Fibroblast of skin of abdomen (primary cell): ENCODE measurements at regions not wholly inside any gene's neighbourhood (a gene's known extent, or its start where the extent isn't known, plus 50 kb on each side); places are given as distances from the start of the nearest gene placed in this dataset.
"Not testable (repeated sequence)": the region's sequence is repeated elsewhere in the genome, so short reads cannot be mapped to it uniquely, and the experiment has no call there.

Experiments used
- DNase-seq: peaks from one replicate; pipeline ENCODE4 v3.0.0-alpha.2; 2013

- DNase-seq, result no peak
These were observed 50.9 kb upstream of the UBASH3B start for GRCh38 chr11:122604621-122605020.

DNA sequence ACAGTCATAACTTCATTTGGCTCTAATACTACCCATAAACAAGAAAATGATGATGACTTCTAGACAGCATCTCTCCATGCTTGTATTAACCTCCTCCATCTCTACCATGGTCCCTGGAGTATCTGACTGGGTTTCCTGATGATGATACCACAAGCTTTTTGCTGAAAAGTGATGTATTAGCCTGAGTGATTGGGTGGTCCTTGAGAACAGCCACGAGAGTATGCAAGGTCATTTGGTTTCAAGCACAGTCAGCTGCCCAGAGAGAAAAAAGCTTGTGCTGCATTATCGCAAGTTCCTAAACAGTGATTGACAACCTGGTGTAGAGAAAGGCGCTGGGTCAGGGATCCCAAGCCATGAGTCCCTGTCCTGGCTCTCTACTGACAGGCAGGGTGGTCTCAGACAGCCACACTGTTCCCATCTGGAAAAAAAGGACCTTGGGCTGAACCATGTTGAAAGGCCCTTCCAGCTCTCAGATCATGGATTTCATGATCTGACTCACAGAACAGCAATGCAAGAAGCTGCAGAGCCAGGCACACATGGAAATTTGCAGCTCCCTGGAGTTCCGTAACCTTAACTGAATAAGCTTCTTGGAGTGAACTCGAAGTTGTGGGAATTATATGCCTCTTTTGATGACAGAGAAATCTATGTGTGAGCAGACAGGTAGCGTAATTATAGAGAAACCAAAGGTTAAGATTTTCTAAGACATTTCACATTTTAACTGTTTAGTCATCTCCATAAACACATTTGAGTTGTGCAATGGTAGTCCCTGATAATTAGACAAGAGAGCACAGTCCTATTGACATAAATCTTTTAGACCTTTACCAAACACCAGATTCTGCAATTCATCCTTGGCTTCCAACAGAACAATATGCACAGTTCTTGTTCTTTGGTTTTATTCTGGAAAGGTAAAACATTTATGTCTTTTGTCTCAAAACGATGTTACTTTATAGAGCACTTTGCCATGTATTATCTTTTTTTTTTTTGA, 54.1 kb upstream of the UBASH3B start:
- peak; percentile 95 for DNase-seq

DNA sequence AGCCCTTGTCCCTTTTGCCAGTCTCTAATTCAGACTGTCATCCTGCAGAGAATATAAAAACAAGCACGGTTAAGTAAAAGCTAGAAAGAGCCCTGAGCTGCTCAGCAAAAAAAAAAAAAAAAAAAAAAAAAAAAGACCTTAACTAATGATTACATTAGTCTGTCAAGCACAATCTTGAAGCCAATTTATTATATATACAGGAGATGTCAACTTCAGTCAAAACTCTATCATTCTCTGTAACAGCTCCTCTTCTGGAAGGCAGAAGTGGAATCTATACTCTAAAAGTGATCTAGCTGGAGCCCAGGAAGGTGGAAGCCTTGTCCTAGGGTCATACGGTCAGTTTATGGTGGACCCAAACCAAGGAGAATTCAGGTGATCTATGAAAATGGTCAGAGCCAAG, 55.2 kb upstream of the UBASH3B start:
- DNase-seq, result no peak

DNA sequence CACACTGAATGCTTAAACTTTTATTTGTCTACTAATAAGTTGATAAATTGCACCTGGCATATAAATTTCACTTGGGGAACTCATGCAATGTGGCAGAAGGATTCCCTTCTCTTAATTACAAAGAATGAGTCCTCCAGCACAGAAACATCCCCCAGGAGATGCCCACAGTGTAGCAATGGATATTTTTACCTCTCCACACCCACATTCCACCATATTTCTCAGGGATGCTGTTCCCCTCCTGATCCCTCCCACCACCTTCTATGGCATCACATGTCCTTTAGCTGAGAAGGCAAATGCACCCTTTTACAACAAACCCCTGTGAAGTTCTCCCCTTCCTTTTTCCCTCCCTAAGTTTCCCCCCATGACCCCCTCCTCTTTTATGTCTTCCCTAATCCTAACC, 56.1 kb upstream of the UBASH3B start:
- DNase-seq, result no peak

- peak; percentile 66 for DNase-seq
These were observed 56.6 kb upstream of the UBASH3B start for GRCh38 chr11:122598971-122599370.

GRCh38 chr11:122597511-122597910, 58.0 kb upstream of the UBASH3B start:
- DNase-seq, result no peak

DNA sequence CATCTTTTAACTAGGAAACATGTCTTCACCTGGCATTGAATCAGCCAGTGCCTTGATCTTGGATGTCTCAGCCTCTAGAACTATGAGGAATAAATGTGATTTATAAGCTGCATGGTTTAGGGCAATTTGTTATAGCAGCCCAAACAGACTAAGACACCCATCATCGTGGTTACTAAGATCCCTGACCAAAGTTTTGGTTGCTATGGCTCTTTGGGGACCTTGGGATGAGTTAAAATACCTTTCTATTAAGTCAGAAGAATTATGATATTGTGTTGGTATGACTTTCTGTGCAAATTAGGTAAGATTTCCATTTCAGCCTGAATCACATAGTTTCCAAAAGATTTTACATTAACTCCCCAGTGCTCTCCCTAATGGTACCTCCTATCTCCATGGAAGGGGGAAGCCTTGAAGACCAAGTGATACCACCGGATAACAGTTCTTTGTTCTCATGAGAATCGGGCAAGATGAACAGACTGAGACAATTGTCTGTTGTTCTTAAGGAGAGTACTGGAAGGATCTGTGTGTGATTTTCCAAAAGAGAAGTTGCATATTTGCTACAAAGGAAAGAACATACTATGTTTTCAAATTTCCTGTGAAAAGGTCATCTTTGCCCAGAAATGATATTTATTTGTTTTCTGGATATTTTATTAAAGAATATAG, 60.4 kb upstream of the UBASH3B start:
- DNase-seq, result peak; percentile 50

GRCh38 chr11:122593473-122594420, 61.8 kb upstream of the UBASH3B start:
- peak; percentile 38 for DNase-seq

DNA sequence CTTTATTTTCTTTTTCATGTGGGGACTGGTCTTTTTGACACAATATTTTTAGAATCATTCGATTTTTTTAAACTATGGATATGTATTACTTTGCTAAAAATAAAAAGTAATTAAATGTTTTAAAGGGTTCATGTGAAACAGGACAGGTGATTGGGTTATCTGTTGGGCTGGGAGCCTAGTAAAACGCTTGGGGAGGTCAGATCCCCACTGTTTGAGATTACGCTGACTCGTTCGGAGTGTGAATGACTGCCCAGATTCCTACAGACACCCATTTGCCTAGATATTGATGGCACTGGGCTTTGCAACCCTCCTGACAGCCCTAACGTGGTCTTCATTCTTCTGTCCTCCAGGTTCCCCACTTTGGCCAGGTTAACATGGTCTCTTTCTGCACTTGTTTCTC, 62.9 kb upstream of the UBASH3B start:
- no peak for DNase-seq

DNA sequence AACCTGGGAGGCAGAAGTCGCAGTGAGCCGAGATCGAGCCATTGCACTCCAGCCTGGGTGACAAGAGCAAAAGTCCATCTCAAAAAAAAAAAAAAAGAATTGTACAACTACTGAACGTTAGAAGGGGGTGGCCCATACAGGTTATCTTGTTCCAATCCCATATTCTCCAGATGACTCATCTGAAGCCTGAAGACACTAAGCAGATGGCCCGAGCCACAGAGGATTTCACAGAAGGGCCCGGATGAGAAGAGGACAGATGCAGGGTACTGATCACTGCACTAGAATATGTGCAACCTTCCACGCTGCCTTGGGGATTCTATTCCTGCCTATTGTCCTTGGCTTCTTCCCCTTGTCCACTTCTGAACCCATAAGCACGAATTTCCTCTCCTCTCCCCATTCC, 70.9 kb upstream of the UBASH3B start:
- no peak for DNase-seq

GRCh38 chr11:122580071-122580470, 75.5 kb upstream of the UBASH3B start:
- DNase-seq, result not testable (repeated sequence)

DNA sequence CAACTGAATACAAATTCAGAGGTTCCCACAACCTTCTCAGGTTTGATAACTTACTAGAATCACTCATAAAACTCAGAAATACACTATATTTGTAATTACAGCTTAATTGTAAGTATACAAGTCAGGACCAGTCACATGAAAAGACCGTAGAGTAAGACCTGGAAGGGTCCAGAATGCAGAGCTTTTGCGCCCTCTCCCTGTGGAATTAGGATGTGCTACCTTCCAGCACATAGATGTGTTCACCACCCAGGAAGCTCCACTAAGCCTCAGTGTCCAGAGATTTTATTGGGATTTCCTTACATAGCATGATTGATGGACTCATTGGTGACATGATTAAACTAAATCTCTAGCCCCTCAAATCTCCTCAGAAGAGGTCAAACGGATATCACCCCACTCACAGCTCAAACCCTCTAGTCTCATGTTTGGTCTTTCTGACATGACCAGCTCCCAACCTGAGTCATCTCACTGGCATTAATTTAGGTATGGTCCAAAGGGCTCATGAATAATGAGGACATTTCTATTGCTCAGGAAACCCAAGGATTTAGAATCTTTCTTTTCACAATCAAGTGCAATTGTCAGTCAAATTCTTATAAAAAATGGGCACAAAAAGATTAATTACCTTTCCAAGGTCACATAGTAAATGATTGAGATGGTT, 77.2 kb upstream of the UBASH3B start:
- DNase-seq, result no peak

GRCh38 chr11:122572592-122572991, 82.9 kb upstream of the UBASH3B start:
- peak; percentile 50 for DNase-seq

DNA sequence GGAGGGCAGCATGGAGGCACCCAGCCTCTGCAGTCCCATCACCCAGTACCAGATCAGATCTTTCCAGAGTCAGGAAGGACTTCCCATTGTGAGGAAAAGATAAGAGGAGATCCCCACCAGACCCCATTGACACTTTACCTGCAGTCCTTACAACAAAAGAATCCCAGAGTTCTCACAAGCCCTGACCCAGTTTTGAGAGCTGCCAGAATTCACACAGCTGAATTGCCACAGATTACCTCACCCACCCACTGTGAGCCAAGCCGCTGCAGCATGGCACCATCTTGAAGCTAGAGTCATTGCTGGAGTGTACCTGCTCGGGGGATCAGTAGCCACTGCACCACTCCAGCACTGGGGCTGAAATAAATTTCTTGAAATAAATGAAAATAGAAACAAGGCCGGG, 91.8 kb upstream of the UBASH3B start:
- no peak for DNase-seq

DNA sequence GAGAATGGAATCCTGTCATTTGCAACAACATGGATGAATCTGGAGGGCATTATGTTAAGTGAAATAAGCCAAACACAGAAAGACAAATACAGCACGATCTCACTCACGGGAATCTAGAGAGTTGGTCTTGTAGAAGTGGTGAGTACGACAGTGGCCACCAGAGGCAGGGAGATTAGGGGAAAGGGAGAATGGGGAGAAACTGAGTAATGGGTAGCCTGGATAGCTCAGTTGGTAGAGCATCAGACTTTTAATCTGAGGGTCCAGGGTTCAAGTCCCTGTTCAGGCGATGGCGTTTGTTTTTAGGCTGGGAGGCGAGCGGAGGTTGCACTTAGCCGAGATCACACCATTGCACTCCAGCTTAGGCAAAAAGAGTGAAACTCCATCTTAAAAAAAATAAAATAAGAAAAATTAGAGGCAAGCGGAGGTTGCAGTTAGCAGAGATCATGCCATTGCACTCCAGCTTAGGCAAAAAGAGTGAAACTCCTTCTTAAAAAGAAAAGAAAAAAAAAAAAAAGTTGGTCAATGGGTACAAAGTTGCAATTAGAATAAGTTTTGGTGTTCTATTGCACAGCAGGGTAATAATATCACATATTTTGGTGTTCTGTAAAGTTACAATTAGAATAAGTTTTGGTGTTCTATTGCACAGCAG, 95.7 kb upstream of the UBASH3B start:
- no peak for DNase-seq

DNA sequence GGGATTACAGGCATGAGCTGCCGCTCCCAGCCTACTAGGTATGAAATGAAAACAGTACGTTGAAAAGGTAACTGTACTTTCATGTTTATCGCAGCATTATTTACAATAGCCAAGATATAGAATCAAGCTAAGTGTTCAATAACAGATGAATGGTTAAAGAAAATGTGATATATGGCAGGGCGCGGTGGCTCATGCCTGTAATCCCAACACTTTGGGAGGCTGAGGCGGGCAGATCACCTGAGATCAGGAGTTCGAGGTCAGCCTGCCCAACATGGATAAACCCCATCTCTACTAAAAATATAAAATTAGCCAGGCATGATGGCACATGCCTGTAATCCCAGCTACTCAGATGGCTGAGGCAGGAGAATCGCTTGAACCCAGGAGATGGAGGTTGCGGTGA, 96.3 kb upstream of the UBASH3B start:
- DNase-seq, result not testable (repeated sequence)

DNA sequence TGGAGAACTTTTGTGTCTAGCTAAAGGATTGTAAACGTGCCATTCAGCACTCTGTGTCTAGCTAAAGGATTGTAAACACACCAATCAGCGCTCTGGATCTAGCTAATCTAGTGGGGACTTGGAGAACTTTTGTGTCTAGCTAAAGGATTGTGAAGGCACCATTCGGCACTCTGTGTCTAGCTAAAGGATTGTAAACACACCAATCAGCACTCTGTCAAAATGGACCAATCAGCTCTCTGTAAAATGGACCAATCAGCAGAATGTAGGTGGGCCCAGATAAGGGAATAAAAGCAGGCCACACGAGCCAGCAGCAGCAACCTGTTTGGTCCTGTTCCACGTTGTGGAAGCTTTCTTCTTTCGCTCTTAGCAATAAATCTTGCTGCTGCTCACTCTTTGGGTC, 98.4 kb upstream of the UBASH3B start:
- not testable (repeated sequence) for DNase-seq

DNA sequence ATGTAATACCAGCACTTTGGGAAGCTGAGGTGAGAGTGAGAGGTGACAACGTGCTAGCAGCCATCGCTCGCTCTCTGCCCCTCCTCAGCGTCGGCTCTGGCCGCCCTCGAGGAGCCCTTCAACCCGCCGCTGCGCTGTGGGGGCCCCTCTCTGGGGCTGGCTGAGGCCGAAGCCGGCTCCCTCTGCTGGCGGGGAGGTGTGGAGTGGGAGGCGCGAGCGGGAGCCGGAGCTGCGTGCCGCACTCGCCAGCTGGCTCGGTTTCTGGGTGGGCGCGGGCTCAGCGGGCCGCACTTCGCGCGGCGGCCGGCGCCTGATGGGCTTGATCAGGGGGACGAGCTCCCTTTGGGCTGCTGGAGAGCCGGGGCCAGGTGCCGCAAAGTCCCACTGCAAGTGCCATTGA, 98.9 kb upstream of the UBASH3B start:
- DNase-seq, result peak; percentile 38

- no peak for DNase-seq
These were observed 117.5 kb upstream of the UBASH3B start for GRCh38 chr11:122538060-122538459.

- no peak for DNase-seq
These were observed 130.6 kb upstream of the UBASH3B start for GRCh38 chr11:122524898-122525297.
